ENCODE measurements at regions not wholly inside any gene's neighbourhood (a gene's known extent, or its start where the extent isn't known, plus 50 kb on each side); places are given as distances from the start of the nearest gene placed in this dataset.

- TF ChIP-seq CTCF (IDR thresholded peaks at IDR 0.05) (no peak), EP300 (IDR thresholded peaks at IDR 0.05) (no peak), POLR2A (IDR thresholded peaks at IDR 0.05) (no peak)
Observed at GRCh38 chr9:116080561-116080960, 73.0 kb upstream of the PAPPA start.

Data from tibial nerve (tissue), 4 donors.